DMS 273 treated with DMSO at 0.1 percent for 48 hours (cell line): ENCODE measurements at regions not wholly inside any gene's neighbourhood (a gene's known extent, or its start where the extent isn't known, plus 50 kb on each side); places are given as distances from the start of the nearest gene placed in this dataset.
"Not testable (repeated sequence)": the region's sequence is repeated elsewhere in the genome, so short reads cannot be mapped to it uniquely, and the experiment has no call there.

Experiments used
- DNase-seq: peaks from one replicate; lab custom pipeline; 2025; lab: John Stamatoyannopoulos, UW

GRCh38 chr7:83738291-83738835 lies 89.4 kb upstream of the SEMA3E start:
- DNase-seq: no peak

GRCh38 chr7:83732305-83732704 lies 83.4 kb upstream of the SEMA3E start:
- DNase-seq: no peak

- DNase-seq: no peak
These were observed 82.2 kb upstream of the SEMA3E start for GRCh38 chr7:83731154-83731553.

- DNase-seq: not testable (repeated sequence)
These were observed 68.0 kb upstream of the SEMA3E start for GRCh38 chr7:83716923-83717322.

GRCh38 chr7:83708531-83708930 lies 59.6 kb upstream of the SEMA3E start:
- no peak for DNase-seq

- DNase-seq: no peak
These were observed 55.6 kb upstream of the SEMA3E start for GRCh38 chr7:83704564-83704963.

GRCh38 chr7:83702446-83702845 lies 53.5 kb upstream of the SEMA3E start:
- no peak for DNase-seq

GRCh38 chr7:83701736-83702135 lies 52.8 kb upstream of the SEMA3E start:
- no peak for DNase-seq
